ENCODE measurements at regions not wholly inside any gene's neighbourhood (a gene's known extent, or its start where the extent isn't known, plus 50 kb on each side); places are given as distances from the start of the nearest gene placed in this dataset.

- no peak for DNase-seq (ENCODE audit: low read depth, low spot score)
- in situ Hi-C loops (cut with HindIII; ENCODE audit: low sequenced_read_pairs) = no loop called here
- TF ChIP-seq CTCF (IDR thresholded peaks at IDR 0.05; ENCODE audit: low read depth, low read length) = no peak
- no peak overlapping the region for H3K4me3 ChIP-seq (ENCODE audit: low read depth, low read length)
Measured at GRCh38 chr2:226352941-226353560, 446.6 kb downstream of the IRS1 start.

- no peak for DNase-seq (ENCODE audit: low read depth, low spot score)
- no peak overlapping the region for H3K4me3 ChIP-seq (ENCODE audit: low read depth, low read length)
- in situ Hi-C loops (cut with HindIII; ENCODE audit: low sequenced_read_pairs) = no loop called here
- TF ChIP-seq CTCF (IDR thresholded peaks at IDR 0.05; ENCODE audit: low read depth, low read length) = no peak
Measured at GRCh38 chr2:226351711-226352110, 447.9 kb downstream of the IRS1 start.

GRCh38 chr2:226339616-226340015 is 460.0 kb downstream of the IRS1 start:
- in situ Hi-C loops (cut with HindIII; ENCODE audit: low sequenced_read_pairs) = no loop called here
- no peak overlapping the region for H3K4me3 ChIP-seq (ENCODE audit: low read depth, low read length)
- no peak for TF ChIP-seq CTCF (IDR thresholded peaks at IDR 0.05; ENCODE audit: low read depth, low read length)
- no peak for DNase-seq (ENCODE audit: low read depth, low spot score)

GRCh38 chr2:226338825-226339224 is 460.8 kb downstream of the IRS1 start:
- no peak for TF ChIP-seq CTCF (IDR thresholded peaks at IDR 0.05; ENCODE audit: low read depth, low read length)
- no peak for DNase-seq (ENCODE audit: low read depth, low spot score)
- in situ Hi-C loops (cut with HindIII; ENCODE audit: low sequenced_read_pairs) = no loop called here
- H3K4me3 ChIP-seq (ENCODE audit: low read depth, low read length) = no peak overlapping the region

GRCh38 chr2:226337941-226338600 is 461.5 kb downstream of the IRS1 start:
- DNase-seq (ENCODE audit: low read depth, low spot score) = no peak

GRCh38 chr2:226336283-226336682 is 463.3 kb downstream of the IRS1 start:
- H3K4me3 ChIP-seq (ENCODE audit: low read depth, low read length) = no peak overlapping the region
- no peak for DNase-seq (ENCODE audit: low read depth, low spot score)
- in situ Hi-C loops (cut with HindIII; ENCODE audit: low sequenced_read_pairs) = no loop called here
- no peak for TF ChIP-seq CTCF (IDR thresholded peaks at IDR 0.05; ENCODE audit: low read depth, low read length)

More at GRCh38 chr2:226337941-226338600, 461.5 kb downstream of the IRS1 start:
- no peak for TF ChIP-seq CTCF (IDR thresholded peaks at IDR 0.05; ENCODE audit: low read depth, low read length)
- H3K4me3 ChIP-seq (ENCODE audit: low read depth, low read length) = no peak overlapping the region
- in situ Hi-C loops (cut with HindIII; ENCODE audit: low sequenced_read_pairs) = no loop called here
